Gastrocnemius medialis (tissue), 4 donors: ENCODE measurements at regions not wholly inside any gene's neighbourhood (a gene's known extent, or its start where the extent isn't known, plus 50 kb on each side); places are given as distances from the start of the nearest gene placed in this dataset.

Experiments used
- POLR2A ChIP-seq, 2 donors: fragments of 450-650 bp; IDR thresholded peaks; one replicate each; pipeline ENCODE4 v1.6.1; 2017; ENCODE audit warnings: antibody characterized with exemption in 2 of 2, mild to moderate bottlenecking in 2 of 2, moderate library complexity in 2 of 2
- TF ChIP-seq, protein P1 (sequence below), 5 experiments: fragments of 450-650 bp in 3 of 5; fragments of 200-600 bp in 2 of 5; sonication (generic) in 2 of 5; IDR thresholded peaks in 4 of 5; conservative IDR thresholded peaks in 1 of 5; 1 replicate in 4 of 5; 2 replicates in 1 of 5; pipeline ENCODE4 v1.5.1; 2016 to 2019; ENCODE audit warnings: antibody characterized with exemption in 5 of 5, mild to moderate bottlenecking in 3 of 5, moderate library complexity in 3 of 5

DNA sequence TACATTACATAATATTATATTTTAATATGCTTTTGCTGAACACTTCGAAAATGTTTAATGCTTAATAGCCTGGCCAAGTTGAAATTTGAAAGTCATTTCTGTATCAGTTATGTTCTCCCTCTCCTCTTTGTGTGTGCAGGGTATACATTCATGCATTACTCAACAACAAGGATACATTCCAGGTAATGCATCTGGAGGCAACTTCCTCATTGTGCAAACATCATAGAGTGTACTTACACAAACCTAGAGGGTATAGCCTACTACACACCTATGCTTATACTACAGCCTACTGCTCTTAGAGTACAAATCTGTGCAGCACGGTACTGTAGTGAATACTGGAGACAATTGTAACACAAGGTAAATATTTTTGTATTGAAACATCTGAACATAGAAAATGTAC, 407.3 kb downstream of the MRPL39 start:
- TF ChIP-seq, protein P1, sequence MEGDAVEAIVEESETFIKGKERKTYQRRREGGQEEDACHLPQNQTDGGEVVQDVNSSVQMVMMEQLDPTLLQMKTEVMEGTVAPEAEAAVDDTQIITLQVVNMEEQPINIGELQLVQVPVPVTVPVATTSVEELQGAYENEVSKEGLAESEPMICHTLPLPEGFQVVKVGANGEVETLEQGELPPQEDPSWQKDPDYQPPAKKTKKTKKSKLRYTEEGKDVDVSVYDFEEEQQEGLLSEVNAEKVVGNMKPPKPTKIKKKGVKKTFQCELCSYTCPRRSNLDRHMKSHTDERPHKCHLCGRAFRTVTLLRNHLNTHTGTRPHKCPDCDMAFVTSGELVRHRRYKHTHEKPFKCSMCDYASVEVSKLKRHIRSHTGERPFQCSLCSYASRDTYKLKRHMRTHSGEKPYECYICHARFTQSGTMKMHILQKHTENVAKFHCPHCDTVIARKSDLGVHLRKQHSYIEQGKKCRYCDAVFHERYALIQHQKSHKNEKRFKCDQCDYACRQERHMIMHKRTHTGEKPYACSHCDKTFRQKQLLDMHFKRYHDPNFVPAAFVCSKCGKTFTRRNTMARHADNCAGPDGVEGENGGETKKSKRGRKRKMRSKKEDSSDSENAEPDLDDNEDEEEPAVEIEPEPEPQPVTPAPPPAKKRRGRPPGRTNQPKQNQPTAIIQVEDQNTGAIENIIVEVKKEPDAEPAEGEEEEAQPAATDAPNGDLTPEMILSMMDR (IDR thresholded peaks at IDR 0.05 in 4 of 5, conservative IDR thresholded peaks at IDR 0.05 in 1 of 5), result no peak
- TF ChIP-seq POLR2A (IDR thresholded peaks at IDR 0.05), result no peak
